Stimulated activated naive CD8-positive, alpha-beta T cell treated with anti-CD3 and anti-CD28 coated beads, Interleukin-15, Interleukin-2, amounts not matched to agents 100 U/mL and 50 U/mL, for 24 hours (primary cell): ENCODE measurements at regions not wholly inside any gene's neighbourhood (a gene's known extent, or its start where the extent isn't known, plus 50 kb on each side); places are given as distances from the start of the nearest gene placed in this dataset.
"Not testable (repeated sequence)": the region's sequence is repeated elsewhere in the genome, so short reads cannot be mapped to it uniquely, and the experiment has no call there.

ENCODE experiments used
- ATAC-seq: fragments of 150-1000 bp; cut with Tn5 transposase; one replicate; pipeline ENCODE4 v1.10.0; 2021
- DNase-seq: peaks from one replicate; pipeline ENCODE4 v3.0.0; 2021

DNA sequence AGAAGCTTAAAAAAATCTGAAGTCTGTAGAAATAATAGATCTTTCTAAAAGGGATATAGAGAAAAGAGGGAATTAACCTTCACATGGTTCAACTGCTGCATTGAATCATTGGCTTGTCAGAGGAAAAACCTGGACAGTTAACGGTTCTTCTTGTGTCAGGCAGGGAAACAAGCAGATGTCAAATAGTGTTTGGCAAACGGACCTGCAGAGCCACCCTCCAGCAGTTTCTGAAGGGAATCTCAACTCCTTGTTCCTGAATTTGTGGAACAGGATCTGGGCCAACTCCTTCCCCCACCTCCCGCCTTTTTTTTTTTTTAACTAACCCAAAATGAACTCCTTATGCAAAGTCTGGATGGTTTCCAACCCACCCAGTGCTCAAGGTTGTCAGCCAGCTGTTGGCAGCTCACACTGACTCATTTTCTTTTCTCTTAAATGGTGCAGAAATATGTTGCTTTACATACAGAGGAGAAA lies 187.3 kb downstream of the CAND1 start:
- DNase-seq (no peak), ATAC-seq (no peak)

DNA sequence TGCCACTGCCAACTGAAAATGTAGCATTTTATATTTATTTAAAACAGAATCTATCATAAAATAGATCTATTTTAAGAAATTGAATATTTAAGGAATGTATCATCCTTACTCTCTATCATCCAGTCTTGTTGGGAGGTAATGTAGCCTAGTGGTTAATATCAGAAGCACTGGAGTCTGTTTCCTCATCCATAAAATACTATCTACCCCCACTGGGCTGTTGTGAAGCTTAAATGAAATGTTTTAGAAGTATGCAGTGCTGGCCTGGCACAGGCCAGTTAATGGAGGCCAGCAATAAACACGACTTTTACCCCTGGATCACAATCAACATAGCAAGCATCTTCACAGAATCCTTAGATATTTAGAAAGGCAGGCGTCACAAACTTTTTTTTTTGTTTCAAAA lies 188.0 kb downstream of the CAND1 start:
- ATAC-seq (no peak), DNase-seq (no peak)

DNA sequence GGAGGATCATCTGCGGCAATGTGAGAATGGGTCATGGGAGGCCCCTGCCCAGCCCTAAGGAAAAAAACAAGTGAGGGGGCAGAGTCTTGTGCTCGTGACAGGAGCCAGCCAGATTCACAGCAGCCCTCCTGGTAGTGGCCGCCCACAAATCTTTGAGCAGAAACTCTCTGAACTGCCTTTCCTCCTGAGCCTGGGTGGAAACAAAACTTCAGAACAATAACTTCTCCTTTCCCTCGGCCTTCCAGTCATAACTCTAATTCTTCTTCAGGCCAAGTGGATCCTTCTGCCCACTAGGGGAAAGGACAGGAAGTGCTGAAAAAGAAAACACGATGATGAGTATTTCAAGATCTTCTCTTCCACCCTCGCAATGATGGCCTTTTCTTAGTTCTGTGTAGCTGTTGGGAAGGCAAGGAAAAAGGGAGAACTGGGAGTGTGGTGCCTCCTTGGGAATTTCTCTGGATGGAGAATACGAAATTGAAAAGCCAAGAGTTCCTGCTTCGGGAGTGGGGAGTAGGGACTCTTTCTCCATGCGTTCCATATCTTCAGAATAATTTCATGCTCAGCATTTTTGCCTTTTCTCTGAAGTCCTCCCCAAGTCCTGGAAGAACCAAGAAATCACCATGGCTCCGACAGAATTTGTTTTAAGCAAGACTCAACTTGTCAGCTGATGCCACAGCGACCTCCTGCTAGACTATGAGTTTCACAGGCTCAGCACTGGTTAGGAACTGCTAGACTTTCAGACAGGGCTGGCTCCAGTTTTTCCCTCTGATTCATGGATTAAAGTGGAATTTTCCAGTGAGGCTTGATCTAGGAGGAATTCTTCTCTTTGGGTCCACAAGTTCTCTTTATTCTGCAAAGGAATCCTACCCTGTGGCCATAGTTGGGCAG lies 188.9 kb downstream of the CAND1 start:
- DNase-seq (no peak), ATAC-seq (no peak)

DNA sequence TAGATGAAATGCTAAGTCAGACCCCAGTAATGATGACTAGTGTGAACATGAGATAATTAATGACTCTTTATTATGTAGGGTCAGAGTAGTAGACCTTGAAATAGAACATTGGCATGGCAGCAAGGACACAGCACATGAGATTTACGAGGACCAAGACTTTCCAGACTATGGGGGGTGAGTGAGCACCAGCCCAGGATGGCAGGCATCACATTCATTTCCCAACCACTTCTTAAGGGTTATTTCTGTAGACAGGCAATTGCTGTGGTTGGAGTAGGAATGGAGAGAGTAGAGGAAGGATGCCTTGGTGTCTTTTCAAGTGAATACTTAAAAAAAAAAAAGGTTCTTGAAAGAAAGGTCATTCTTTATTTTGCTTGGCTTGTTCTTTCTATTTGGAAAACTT lies 189.4 kb upstream of the DYRK2 start:
- DNase-seq (no peak), ATAC-seq (no peak)

DNA sequence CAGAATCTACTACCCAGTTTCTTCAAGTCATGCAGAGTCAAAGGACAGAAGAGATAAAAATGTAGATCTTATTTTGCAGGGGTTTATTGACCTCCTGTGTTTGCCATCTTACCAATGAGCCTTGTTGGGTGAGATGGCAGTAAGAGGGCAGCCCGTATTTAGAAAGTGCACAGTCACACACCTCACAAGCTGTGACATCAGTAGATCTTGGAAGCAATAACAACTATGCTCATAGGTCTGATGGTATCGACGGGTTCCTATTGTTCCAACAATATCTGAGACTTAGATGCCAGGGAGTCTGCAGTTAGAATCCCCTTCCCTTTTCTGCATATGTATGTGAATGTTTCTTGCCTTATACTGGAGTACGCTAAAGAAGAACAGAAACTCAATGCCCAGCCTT lies 189.0 kb upstream of the DYRK2 start:
- no peak for DNase-seq
- no peak for ATAC-seq

DNA sequence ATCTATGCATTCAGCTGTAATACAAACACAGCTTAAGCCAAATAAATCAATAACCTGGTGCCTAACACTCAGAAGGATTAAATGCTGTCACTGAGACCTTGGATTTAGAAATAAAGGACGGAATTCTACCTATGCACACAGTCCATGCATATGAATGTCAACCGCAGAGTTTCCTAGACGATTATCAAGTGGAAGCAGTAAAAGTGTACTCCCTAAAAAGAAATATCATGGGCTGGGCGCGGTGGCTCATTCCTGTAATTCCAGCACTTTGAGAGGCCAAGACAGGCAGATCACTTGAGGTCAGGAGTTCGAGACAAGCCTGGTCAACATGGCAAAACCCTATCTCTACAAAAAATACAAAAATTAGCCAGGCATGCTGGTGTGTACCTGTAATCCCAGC lies 188.2 kb upstream of the DYRK2 start:
- DNase-seq (no peak), ATAC-seq (no peak)

DNA sequence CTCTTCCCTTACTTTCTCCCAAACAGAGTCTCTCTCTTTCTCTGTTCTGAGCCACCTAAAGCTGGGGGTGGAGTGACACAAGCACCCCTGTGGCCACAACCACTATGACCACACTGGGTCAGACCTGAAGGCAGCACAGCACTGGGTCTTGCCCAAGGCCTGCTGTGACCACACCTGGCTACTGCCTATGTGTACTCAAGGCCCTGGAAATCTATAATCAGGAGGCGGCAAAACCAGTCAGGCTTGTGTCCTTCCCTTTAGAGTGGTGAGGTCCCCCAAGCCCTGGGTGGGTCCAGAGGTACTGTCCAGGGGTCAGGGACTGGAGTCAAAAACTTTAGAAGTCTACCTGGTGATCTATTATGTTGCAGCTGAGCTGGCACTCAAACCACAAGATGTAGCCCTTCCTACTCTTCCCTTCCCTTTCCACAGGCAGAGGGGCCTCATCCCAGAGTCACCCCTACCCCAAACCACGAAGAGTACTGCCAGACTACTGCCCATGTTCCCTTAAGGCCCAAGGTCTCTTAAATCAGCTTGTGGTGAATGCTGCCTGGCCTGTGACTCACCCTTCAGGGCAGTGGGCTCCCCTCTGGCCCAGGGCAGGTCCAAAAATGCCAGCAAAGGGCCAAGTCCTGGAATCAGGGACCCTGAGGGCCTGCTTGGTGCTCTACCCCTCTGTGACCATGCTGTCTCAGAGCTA lies 179.8 kb upstream of the DYRK2 start:
- no peak for ATAC-seq
- DNase-seq: no peak

DNA sequence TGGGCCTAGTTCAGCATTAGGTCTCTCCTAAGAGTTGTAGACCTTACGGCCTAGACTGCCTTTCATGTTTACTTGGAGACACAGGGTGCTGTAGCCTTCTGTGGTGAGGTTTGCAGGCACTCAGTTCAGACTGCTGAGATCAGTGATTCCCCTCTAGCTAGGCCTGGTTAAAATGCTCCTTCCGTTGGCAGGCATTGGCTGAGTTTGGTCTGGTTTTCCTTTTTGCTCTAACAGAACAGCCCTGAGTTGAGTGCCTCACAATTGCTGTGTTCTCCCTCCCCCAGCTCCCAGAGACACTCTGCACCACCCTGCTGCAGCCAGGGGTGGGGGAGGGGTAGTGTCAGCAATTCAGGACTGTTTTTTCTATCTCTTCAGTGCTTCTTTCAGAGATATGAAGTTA lies 178.9 kb upstream of the DYRK2 start:
- no peak for ATAC-seq

DNA sequence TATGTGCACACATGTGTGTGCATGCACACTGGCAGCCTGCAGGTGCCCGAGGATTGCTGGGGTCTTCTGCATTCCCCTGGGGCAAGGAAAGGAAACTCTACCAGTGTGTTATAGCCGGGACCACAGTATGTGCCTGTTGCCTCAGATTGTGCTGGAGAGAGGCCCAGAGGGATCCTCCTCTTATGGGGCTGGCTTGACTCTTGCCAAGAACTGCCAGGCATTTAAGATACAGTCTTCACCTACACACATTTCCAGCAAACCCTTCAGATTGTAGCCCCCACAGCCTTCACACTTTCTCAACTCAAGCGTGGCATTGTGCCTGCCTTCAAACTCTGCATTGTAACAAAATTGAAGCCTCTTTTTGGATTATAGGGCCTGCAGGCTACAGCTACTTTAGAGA lies 176.7 kb upstream of the DYRK2 start:
- ATAC-seq: no peak

More for the DNA sequence above, 178.9 kb upstream of the DYRK2 start:
- DNase-seq: no peak

DNA sequence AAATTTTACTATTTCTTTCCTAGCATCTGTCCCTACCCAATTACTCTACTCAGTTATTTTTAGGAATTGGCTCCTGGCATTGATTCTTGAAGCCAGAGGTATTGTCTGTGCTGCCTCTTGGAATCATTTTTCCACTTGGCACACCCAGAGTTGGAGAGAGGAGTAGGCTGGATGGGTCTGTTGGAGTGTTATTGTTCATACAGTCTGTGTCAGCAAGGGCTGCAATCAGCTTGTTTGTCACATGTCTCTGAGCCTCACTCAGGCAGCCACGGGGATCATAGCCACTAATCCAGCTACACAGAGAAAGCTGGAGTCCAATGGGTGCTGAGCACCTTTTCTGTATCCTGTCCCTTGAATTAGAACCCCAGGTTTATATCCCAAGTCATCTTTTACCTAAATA lies 176.0 kb upstream of the DYRK2 start:
- ATAC-seq (no peak), DNase-seq (no peak)

More for the DNA sequence above, 176.7 kb upstream of the DYRK2 start:
- no peak for DNase-seq

DNA sequence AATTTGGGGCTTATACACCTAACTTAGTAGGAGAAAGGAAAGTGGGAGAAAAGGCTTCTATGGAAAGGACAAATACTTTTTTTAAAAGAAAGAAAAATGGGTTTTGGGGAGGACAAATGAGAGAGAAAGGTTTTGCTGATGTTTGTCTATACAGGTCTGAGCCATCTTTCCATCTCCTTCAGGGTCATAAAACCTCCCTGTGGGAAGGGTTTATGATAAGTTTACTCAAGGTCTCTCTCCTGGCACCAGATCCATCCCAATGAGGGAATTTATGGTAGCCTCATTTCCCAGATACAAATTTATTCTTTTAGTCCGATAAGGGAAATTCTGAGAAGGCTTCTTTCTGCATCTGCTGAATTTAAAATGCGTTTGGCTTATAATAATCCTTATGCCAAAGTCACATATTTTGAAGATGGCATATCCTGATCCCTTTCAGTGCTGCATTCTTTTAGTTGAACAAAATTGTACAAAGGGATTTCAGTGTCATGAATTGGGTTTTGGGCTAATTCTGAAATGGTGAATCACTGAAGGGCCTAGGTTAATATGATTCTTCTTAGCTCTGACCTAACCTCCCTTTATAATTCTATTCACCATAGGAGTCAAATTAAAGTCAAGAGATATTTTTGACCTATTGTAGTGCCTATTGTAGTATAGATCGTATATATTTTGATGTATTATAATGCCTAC lies 173.5 kb upstream of the DYRK2 start:
- ATAC-seq (no peak), DNase-seq (no peak)

DNA sequence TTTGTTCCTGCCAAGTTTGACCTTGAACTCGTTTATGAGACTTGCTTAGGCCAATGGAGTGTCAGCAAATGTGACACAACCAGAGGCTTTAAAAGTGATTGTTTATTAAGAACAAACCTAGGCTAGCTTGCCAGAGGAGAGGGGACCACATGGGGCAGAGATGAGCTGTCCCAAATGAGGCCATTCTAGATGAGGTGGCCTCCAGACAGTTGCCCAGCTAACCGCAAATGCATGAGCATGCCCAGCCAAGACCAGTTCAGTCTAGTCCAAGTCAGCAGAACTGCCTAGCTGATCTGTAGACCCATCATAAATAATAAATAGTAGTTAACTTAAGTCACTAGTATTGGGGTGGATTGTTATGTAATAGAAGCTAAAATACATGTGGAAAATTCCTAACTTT lies 172.8 kb upstream of the DYRK2 start:
- no peak for ATAC-seq
- DNase-seq: no peak

DNA sequence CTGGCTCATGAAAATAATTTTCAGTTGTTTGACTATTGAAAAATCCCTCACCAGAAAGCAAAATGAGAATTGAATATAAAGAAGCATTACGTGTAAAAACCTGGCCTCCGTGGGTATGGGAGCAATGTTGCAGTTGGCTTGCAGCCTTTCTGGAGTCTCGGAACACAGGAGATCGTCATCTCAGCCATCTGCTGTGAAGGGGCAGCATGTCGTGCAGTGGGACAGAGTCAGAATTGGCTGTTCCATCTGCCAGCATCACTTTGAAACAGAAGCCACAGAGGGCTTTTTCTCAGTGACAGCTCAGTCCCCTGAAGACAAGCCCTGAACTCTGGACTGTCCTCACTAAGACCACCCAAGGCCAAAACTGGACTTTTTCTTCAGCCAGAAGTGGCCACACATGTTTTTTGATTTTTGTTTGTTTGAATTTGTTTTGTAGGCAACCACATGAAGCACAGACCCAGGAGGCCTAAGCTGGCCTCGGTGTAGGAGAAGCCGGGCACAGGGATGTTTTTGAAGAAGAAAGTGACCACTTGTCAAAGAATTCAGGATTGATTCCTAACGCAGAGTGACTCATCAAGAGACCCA lies 170.8 kb upstream of the DYRK2 start:
- DNase-seq (no peak), ATAC-seq (no peak)

DNA sequence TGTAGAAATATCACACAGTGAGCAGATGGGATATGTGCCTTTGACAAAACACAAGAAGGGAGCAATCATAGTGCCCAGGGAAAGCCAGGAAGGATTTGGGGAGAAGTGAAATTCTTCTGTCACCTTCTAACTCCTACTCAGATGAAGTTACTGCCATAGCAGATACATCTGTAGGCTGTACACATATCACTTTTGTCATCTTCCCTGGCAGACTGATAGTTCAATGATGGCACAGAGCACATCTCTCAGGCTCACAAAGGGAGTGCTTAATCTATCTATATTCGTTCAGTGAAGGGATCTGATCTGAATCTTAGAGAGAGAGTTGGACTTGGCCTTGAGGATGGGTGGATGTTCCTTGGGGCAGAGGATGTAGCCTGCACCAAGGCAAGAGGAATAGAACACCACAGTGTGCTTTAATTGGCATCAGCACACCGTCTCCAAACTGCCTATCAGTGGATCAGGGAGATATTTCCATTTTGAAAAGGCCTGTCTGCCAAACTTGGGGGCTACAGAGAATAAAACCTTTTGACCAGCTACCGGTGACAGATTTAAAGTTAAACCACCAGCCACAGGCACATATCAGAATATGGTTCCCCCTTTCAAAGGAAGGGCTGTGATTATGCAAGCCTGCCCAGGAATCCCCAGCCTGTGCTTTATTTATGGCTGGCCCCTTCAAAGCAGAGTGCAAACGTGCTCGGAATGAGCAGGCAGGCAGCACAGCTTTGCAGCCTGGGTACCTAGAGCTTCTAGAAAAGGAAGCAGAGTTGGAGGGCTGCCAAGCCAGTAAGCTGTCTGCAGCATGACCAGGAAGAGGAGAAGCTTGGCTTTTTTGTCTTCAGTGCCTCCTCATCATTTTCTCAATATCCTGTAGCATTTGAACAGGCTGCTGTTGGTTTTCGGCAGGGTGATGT lies 165.5 kb upstream of the DYRK2 start:
- ATAC-seq: peak; percentile 51
- DNase-seq: peak; percentile 50

DNA sequence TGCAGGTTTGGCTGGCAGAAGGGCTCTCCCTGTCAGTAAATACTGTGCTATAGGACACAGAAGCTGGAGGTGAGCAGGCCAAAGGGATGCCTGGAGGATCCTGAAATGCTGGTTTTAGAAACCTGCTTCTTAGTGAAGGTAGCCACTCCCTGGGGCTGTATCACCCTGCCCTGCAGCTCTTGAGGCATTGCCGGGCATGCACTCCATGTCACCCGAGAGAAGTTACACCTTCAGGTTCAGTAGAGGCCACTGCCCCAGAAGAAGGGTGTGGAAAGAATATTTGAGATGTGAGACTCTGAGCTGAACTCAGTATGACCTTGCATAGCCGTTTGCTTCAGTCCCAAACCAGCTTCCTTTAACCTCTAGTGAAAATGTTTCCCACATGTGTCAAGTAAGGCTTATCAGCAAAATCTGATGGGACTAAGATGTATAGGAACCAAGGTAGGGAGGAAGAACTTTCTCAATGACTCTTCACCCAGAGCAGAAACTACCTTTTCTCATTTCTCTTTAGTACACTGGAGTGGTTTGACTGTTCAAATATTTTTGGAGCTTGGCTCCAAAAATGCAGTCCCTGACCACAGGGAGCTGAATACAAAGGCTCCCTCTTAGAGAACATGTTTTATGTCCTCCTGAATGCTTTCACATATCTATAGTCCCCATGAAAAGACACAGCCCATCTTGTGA lies 164.5 kb upstream of the DYRK2 start:
- no peak for DNase-seq
- no peak for ATAC-seq

DNA sequence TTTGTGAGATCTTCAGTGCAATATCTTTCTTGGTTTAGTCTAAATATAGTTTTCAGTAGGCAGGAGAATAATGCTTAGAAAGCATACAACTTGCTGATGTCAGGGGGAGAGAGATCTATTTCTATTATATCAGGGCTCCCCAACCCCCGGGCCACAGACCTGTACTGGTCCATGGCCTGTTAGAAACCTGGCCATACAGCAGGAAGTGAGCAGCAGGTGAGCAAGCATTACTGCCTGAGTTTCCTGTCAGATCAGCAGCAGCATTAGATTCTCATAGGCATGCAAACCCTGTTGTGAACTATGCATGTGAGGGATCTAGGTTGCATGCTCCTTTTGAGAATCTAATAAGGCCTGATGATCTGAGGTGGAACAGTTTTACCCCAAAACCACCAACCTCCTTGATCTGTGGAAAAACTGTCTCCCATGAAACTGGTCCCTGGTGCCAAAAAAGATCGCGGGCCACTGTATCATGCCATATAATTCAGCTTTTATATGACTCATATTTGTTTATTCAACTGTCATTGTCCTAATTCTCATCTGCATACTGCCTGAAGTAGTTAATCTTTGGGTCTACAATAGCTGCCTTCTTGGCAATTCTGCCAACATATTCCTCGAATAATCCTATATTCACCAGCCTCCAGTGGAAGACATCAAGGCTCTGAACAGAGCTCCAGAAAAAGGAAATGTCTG lies 163.6 kb upstream of the DYRK2 start:
- ATAC-seq (peak; percentile 57), DNase-seq (no peak)

DNA sequence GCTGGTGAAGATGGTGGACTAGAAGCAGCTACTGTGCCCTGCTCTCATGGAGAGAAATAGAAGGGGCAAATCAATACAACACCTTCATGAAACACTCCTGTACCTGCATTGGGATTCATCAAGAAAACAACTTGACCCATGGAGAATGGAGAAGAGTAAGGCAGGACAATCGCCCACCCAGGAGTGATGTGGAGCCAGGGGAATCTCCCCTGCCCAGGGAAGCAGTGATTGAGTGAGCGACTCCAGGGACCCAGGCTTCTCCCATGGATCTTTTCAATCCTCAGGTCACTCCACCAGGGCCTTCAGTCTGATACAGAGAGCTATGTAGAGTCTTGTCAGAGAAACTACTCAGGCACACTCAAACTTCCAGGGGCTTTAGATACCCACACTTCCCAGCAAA lies 161.9 kb upstream of the DYRK2 start:
- DNase-seq (no peak), ATAC-seq (no peak)

DNA sequence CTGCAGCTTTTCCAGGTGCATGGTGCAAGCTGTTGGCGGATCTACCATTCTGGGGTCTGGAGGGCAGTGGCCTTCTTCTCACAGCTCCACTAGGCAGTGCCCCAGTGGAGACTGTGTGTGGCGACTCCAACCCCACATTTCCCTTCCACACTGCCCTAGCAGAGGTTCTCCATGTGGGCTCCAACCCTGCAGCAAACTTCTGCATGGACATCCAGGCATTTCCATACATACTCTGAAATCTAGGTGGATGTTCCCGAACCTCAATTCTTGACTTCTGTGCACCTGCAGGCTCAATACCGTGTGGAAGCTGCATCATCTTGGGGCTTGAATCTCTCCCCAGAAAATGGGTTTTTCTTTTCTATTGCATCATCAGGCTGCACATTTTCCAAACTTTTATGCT lies 160.2 kb upstream of the DYRK2 start:
- not testable (repeated sequence) for DNase-seq, ATAC-seq

DNA sequence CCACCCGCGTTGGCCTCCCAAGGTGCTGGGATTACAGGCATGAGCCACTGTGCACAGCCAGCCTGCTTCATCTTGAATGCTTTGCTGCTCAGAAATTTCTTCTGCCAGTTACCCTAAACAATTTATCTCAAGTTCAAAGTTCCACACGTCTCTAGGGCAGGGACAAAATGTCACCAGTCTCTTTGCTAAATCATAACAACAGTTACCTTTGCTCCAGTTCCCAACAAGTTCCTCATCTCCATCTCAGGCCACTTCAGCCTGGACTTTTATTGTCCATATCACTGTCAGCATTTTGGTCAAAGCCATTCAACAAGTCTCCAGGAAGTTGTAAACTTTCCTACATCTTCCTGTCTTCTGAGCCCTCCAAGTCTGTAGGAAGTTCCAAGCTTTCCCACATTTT lies 159.5 kb upstream of the DYRK2 start:
- DNase-seq (no peak), ATAC-seq (no peak)

DNA sequence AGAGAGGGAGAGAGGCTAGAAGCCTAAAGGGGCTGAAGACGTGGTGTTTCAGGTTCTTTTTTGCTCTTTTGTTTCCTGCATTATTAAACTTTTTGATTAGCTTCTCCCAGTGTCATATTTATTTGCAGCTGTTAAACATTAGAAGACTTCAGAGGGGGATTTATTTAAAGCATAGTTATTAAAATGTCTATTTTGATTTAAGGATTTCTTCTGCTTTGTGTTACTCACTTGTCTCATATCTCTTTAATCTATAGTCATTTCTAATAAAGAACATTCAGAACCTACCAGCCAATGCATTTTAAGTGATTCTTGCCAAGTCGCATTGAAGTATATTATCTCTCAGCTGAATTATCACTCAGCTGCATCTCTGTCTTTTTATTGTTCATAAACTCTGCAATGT lies 152.0 kb upstream of the DYRK2 start:
- DNase-seq (no peak), ATAC-seq (no peak)
